22Rv1 (cell line): ENCODE measurements at regions not wholly inside any gene's neighbourhood (a gene's known extent, or its start where the extent isn't known, plus 50 kb on each side); places are given as distances from the start of the nearest gene placed in this dataset.
"Not testable (repeated sequence)": the region's sequence is repeated elsewhere in the genome, so short reads cannot be mapped to it uniquely, and the experiment has no call there.

Experiments
- CTCF ChIP-seq: fragments of 450-650 bp; IDR thresholded peaks from 2 replicates; pipeline ENCODE4 v1.5.1; 2017; ENCODE audit warnings: mild to moderate bottlenecking
- ZFX ChIP-seq: fragments of 450-650 bp; IDR thresholded peaks from 2 replicates; pipeline ENCODE4 v1.6.1; 2017; ENCODE audit warnings: antibody characterized with exemption, borderline replicate concordance

DNA sequence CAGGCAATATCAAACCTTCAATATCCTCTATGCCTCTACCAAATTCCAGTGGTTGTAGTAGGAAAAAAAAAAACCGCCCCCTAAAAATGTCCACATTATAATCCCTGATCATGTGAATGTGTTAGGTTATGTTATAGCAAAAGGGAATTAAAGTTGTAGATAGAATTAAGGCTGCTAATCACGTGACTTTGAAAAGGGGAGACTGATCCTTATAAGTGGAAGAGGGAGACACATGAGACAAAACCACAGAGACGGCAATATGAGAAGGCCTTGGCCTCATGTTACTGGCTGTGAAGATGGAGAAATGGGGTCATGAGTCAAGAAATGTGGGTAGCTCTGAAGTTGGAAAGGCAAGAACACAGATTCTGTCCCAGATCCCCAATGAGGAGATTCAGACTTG is 1711.3 kb downstream of the KHDRBS2 start:
- TF ChIP-seq CTCF, ZFX: not testable (repeated sequence)
